Activated T-helper 2 cell treated with anti-CD3 and anti-CD28 coated beads, Interferon-gamma antibody, Interleukin-2, Interleukin-4, amounts not matched to agents 10 μg/mL and 5 μg/mL and 100 μg/mL, durations not matched to agents 14 hours and 24 hours and 36 hours (primary cell): ENCODE measurements at regions not wholly inside any gene's neighbourhood (a gene's known extent, or its start where the extent isn't known, plus 50 kb on each side); places are given as distances from the start of the nearest gene placed in this dataset.
"Not testable (repeated sequence)": the region's sequence is repeated elsewhere in the genome, so short reads cannot be mapped to it uniquely, and the experiment has no call there.

ENCODE experiments used
- DNase-seq: peaks from one replicate; pipeline ENCODE4 v3.0.0; 2021; ENCODE audit warnings: low spot score
- H3K27ac Mint-ChIP-seq: one replicate; pipeline ENCODE4 v1.8.0; 2021; ENCODE audit warnings: mixed read lengths
- H3K27me3 Mint-ChIP-seq: one replicate; pipeline ENCODE4 v1.8.0; 2021; ENCODE audit warnings: low read depth, mixed read lengths
- H3K36me3 Mint-ChIP-seq: one replicate; pipeline ENCODE4 v1.8.0; 2021; ENCODE audit warnings: low read depth, mixed read lengths
- H3K4me1 Mint-ChIP-seq: one replicate; pipeline ENCODE4 v1.8.0; 2021; ENCODE audit warnings: low read depth, mixed read lengths
- H3K4me3 Mint-ChIP-seq: one replicate; pipeline ENCODE4 v1.8.0; 2021; ENCODE audit warnings: low read depth, mild to moderate bottlenecking, moderate library complexity, mixed read lengths
- H3K9me3 Mint-ChIP-seq: one replicate; pipeline ENCODE4 v1.8.0; 2021; ENCODE audit warnings: mixed read lengths
- intact Hi-C: fragments of 100-400 bp; cut with micrococcal nuclease; formaldehyde crosslinking; loops from one replicate; pipeline ENCODE4 v1.15.1; 2023

DNA sequence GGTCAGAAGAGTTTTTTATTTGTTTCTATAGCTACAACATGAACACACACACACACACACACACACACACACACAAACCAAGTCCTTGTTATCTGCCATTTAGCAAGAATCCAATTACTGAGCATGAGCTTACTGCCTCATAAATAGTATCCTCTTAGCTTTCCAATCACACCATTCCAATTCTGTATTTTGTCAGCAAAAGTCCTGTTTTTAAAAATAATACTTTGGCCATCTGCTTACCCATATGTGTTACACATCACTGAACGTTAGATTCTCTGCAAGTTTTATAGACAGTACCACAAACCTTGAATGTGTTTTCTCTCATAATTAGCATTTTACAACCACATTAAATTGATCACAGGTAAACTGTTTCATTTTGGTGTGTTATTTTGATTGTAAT, 1905.4 kb upstream of the FLRT2 start:
- H3K9me3 Mint-ChIP-seq: peaks cover 32% of the 10 kb centered on the region
- intact Hi-C loops: no loop called here
- H3K27ac Mint-ChIP-seq: no peak overlapping the region
- H3K4me1 Mint-ChIP-seq: no peaks in the 10 kb centered on the region
- DNase-seq: no peak
- H3K27me3 Mint-ChIP-seq: no peaks in the 10 kb centered on the region
- no peak overlapping the region for H3K4me3 Mint-ChIP-seq
- H3K36me3 Mint-ChIP-seq: no peaks in the 10 kb centered on the region

DNA sequence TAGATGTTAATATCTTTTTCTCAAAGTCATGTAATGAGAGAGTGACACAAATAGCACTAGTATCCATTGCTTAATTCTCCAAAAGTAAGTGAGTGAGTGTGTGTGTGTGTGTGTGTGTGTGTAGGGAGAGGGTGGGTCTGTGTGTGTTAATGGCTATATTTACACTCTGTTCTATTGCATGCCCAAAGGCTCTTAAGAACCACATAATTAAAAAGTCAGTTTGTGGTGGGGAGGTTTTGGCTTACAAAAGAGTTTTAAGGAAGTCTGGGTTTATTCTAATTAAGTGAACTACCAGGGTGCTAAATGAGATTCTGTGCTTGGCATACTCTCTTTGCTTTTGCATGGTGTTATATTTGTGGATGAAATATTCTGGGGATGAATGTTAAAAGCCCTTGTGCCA, 1897.6 kb upstream of the FLRT2 start:
- Mint-ChIP-seq H3K27me3 (no peaks in the 10 kb centered on the region), H3K4me3 (no peak overlapping the region), H3K27ac (no peak overlapping the region), H3K9me3 (peaks cover 38% of the 10 kb centered on the region), H3K4me1 (no peaks in the 10 kb centered on the region), H3K36me3 (no peaks in the 10 kb centered on the region)
- no peak for DNase-seq
- intact Hi-C loops: no loop called here

DNA sequence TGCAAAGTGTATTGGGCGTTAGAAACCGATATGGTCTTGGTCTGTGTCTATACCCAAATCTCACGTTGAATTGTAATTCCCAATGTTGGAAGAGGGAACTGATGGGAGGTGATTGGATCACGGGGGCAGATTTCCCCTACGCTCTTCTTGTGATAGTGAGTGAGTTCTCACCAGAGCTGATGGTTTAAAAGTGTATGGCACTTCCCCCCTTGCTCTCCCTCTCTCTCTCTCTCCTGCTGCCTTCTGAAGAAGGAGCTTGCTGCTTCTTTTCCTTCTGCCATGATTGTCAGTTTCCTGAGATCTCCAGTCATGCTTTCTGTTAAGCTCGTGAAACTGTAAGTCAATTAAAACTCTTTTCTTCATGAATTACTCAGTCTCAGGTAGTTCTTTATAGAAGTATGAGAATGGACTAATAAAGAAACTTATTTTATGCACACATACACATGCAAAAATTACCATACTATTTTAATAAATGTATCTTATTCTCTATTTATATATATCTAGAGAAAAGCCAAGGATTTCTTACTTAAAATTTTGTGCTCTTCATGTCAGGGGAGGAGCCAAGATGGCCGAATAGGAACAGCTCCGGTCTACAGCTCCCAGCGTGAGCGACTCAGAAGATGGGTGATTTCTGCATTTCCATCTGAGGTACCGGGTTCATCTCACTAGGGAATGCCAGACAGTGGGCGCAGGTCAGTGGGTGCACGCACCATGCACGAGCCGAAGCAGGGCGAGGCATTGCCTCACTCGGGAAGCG, 1891.0 kb upstream of the FLRT2 start:
- Mint-ChIP-seq H3K9me3 (peaks cover 24% of the 10 kb centered on the region), H3K36me3 (no peaks in the 10 kb centered on the region), H3K27ac (no peak overlapping the region), H3K4me1 (no peaks in the 10 kb centered on the region), H3K4me3 (no peak overlapping the region), H3K27me3 (no peaks in the 10 kb centered on the region)
- no peak for DNase-seq
- intact Hi-C loops: no loop called here

DNA sequence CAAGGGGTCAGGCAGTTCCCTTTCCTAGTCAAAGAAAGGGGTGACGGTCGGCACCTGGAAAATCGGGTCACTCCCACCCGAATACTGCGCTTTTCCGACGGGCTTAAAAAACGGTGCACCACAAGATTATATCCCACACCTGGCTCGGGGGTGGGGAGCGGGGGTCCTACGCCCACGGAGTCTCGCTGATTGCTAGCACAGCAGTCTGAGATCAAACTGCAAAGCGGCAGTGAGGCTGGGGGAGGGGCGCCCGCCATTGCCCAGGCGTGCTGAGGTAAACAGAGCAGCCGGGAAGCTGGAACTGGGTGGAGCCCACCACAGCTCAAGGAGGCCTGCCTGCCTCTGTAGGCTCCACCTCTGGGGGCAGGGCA, 1890.5 kb upstream of the FLRT2 start:
- DNase-seq, H3K4me1 Mint-ChIP-seq, H3K36me3 Mint-ChIP-seq, intact Hi-C loops, H3K27me3 Mint-ChIP-seq, H3K4me3 Mint-ChIP-seq, H3K27ac Mint-ChIP-seq: not testable (repeated sequence)
- H3K9me3 Mint-ChIP-seq: peaks cover 22% of the 10 kb centered on the region

DNA sequence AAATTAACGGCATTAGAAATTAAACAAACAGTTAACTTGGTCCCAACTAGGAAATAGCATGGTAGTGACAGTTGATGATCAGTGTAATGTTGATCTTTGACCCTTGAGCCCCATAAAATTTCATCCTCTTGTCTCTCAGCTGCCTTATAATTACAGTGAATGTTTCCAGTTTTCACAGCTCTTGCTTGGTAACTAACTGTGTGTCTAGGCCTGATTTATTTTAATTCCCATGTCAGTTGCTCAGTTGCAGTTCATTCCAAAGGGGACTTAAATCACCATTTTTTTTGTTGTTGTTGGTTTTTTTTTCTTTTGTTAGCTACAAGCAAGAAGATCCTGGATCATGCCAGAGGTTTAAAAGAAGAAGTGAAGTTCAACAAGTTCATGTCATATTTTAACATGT, 1883.7 kb upstream of the FLRT2 start:
- no peaks in the 10 kb centered on the region for H3K36me3 Mint-ChIP-seq
- no peaks in the 10 kb centered on the region for H3K27me3 Mint-ChIP-seq
- no peak for DNase-seq
- no peak overlapping the region for H3K4me3 Mint-ChIP-seq
- intact Hi-C loops: no loop called here
- no peaks in the 10 kb centered on the region for H3K4me1 Mint-ChIP-seq
- H3K9me3 Mint-ChIP-seq: peaks cover 24% of the 10 kb centered on the region
- no peak overlapping the region for H3K27ac Mint-ChIP-seq

DNA sequence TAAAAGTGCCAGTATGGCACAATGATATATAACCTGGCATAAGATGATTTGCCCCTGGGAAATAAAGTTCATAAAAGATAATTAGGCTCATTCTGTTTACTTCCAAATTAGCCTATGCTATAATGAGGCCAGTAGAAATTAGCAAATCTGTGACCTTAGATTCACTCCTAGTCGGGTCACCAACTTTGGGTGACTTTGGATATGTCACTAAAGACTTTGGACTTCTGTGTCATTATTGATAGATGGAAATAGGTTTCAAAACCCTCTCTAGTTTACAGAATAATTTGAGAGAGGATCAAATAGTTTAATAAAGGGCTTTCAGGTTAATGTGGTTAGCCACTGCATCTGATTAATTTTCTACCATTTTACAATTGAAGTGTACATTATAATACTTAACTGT, 1869.3 kb upstream of the FLRT2 start:
- H3K27me3 Mint-ChIP-seq: no peaks in the 10 kb centered on the region
- intact Hi-C loops: no loop called here
- H3K9me3 Mint-ChIP-seq: peaks cover 47% of the 10 kb centered on the region
- H3K4me3 Mint-ChIP-seq: no peak overlapping the region
- no peak for DNase-seq
- no peak overlapping the region for H3K27ac Mint-ChIP-seq
- no peaks in the 10 kb centered on the region for H3K4me1 Mint-ChIP-seq
- no peaks in the 10 kb centered on the region for H3K36me3 Mint-ChIP-seq

DNA sequence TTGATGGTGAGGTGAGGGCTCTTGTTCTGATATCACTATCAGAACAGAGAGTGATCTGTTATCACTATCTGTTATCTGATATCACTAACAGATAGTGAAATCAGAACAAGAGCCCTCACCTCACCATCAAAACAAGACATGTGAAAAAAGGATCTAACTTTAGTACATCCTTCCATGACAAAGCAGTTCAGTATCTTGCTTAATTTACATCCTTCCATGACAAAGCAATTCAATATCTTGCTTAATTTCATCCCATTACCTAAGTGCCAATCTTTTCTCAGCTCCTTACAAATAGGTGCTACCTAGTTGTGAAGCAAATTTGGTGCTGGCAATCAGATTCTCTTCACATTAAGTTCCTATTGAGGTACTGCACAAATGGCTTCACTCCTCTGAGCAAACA, 1865.6 kb upstream of the FLRT2 start:
- H3K9me3 Mint-ChIP-seq: peaks cover 45% of the 10 kb centered on the region
- no peak overlapping the region for H3K4me3 Mint-ChIP-seq
- no peak for DNase-seq
- H3K36me3 Mint-ChIP-seq: no peaks in the 10 kb centered on the region
- no peak overlapping the region for H3K27ac Mint-ChIP-seq
- intact Hi-C loops: no loop called here
- H3K4me1 Mint-ChIP-seq: no peaks in the 10 kb centered on the region
- no peaks in the 10 kb centered on the region for H3K27me3 Mint-ChIP-seq

DNA sequence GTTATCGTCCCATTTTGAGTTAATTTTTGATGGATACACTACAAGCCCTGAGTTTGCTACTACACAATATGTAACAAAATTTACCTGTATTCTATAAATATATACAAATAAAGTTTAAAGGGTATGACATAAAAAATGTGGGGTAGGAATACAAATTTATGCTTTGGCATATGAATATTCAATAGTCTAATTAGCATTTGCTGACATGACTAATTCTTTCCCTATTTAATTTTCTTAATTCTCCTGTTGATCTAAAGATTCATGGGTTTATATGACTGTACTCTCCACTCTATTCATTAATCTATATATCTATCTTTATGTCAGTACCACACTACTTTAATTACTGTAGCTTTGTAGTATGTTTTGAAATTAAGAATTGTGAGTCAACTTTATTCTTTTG, 1840.7 kb upstream of the FLRT2 start:
- intact Hi-C loops: no loop called here
- no peak overlapping the region for H3K4me3 Mint-ChIP-seq
- no peaks in the 10 kb centered on the region for H3K36me3 Mint-ChIP-seq
- H3K9me3 Mint-ChIP-seq: peaks cover 13% of the 10 kb centered on the region
- no peaks in the 10 kb centered on the region for H3K27me3 Mint-ChIP-seq
- no peaks in the 10 kb centered on the region for H3K4me1 Mint-ChIP-seq
- no peak for DNase-seq
- no peak overlapping the region for H3K27ac Mint-ChIP-seq

DNA sequence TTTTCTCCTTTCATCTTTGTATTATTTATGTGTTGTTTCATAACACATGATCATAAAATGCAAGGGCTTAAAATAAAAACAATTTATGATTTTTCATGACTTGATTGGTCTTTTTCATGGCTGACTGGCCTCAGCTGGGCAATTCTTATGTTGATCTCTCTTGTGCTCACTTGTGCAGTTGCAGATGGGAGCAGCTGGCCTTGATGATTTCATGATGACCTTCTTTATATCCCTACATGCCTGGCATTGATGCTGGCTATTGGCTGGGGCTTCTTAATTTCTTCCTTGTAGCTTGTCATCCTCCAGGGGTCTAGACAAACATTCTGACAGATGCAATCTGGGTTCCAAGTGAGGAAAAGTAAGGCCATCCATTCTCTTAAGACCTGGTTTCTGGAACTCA, 1832.8 kb upstream of the FLRT2 start:
- no peaks in the 10 kb centered on the region for H3K27me3 Mint-ChIP-seq
- no peaks in the 10 kb centered on the region for H3K36me3 Mint-ChIP-seq
- intact Hi-C loops: no loop called here
- no peak overlapping the region for H3K27ac Mint-ChIP-seq
- DNase-seq: no peak
- H3K4me3 Mint-ChIP-seq: no peak overlapping the region
- H3K4me1 Mint-ChIP-seq: no peaks in the 10 kb centered on the region
- peaks cover 31% of the 10 kb centered on the region for H3K9me3 Mint-ChIP-seq

DNA sequence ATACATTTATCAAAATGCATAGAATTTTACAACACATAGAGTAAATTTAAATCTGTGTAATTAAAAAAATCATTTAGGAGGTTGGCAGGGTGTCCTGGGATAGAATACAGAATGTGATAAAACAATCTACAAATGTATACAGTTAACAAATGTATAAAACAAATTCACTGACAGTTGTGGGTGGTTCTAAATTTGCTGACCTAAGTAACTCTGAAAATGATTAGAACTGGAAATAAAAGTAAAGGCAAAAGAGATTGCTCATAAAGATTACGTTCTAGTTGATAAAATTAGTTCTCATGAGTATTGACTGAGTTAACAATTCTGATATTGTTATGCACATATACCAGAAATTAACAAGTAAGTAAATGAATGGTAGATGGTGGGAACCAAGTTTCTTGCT, 1827.3 kb upstream of the FLRT2 start:
- Mint-ChIP-seq H3K4me3 (no peak overlapping the region), H3K36me3 (no peaks in the 10 kb centered on the region), H3K27me3 (no peaks in the 10 kb centered on the region), H3K4me1 (no peaks in the 10 kb centered on the region), H3K27ac (no peak overlapping the region), H3K9me3 (peaks cover 37% of the 10 kb centered on the region)
- DNase-seq: no peak
- intact Hi-C loops: no loop called here

DNA sequence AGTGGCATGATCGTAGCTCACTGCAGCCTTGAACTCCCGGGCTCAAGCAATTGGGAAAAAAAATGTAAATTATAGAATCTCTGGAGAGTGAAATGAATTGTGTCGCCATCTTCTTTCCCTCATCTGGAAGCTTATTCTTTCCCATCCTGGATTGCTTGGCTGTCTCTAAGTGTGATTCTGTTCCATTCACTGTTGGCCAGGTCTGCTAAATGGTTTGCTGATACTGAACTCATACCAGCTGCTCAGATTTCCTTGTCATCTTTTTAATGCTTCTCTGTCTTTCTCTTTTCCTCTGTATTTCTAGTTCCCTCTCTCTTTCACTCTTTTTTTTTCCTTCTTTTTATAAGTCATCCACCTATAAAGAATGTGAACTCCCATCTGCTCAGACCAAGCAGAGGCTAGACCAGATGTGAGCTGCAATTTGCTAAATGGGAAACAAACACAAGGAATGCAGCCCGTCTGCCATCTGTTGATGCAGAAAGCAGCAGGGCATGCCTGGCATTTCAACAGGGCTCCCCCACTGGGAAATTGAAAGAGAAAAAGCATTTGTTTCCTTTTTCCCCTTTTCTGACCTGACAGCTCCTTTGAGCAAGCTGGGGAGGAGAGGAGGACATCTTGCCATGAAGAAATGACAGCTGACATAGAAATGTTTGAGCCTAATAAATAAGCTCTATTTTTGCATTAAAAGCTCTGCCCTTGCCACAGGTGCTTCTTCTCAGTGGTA, 1823.6 kb upstream of the FLRT2 start:
- H3K4me1 Mint-ChIP-seq: no peaks in the 10 kb centered on the region
- H3K27me3 Mint-ChIP-seq: no peaks in the 10 kb centered on the region
- no peak for DNase-seq
- intact Hi-C loops: no loop called here
- H3K36me3 Mint-ChIP-seq: no peaks in the 10 kb centered on the region
- peaks cover 17% of the 10 kb centered on the region for H3K9me3 Mint-ChIP-seq
- no peak overlapping the region for H3K4me3 Mint-ChIP-seq
- no peak overlapping the region for H3K27ac Mint-ChIP-seq

DNA sequence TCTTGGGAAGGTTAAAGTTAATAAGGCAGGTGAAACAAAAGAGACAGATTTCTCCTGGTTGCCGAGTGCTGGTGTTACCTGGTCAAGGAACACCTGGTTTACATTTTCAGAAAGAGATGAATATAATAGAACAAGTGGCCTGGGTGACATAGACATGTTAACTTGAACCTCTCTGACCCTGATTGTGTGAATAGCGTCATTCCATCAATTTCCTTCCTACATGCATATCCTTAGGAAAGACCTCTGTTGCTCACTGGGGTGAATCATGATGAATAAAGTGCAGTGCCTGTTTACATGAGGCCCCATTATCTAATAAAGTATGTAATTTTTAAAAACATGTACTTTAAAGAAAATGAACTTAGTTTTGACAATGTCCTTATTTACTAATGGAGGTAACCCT, 1822.9 kb upstream of the FLRT2 start:
- H3K27me3 Mint-ChIP-seq: no peaks in the 10 kb centered on the region
- no peak for DNase-seq
- no peaks in the 10 kb centered on the region for H3K36me3 Mint-ChIP-seq
- no peaks in the 10 kb centered on the region for H3K4me1 Mint-ChIP-seq
- H3K9me3 Mint-ChIP-seq: peaks cover 17% of the 10 kb centered on the region
- intact Hi-C loops: no loop called here
- no peak overlapping the region for H3K27ac Mint-ChIP-seq
- H3K4me3 Mint-ChIP-seq: no peak overlapping the region

DNA sequence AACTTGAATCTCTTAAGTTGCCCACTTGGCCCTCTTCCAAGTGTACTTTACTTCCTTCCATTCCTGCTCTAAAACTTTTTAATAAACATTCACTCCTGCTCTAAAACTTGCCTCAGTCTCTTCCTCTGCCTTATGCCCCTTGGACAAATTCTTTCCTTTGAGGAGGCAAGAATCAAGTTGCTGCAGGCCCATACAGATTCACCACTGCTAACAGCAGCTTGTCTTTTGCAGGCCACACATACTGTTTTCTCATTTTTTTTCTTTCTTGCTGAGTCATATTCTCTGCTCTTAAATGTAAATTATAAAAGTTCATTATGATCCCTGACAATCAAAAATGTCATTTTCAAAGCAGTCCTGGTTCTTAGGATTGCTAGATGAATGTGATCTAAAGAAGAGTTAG, 1820.8 kb upstream of the FLRT2 start:
- DNase-seq: no peak
- Mint-ChIP-seq H3K27me3 (no peaks in the 10 kb centered on the region), H3K4me3 (no peak overlapping the region), H3K36me3 (no peaks in the 10 kb centered on the region), H3K4me1 (no peaks in the 10 kb centered on the region), H3K9me3 (peaks cover 14% of the 10 kb centered on the region), H3K27ac (no peak overlapping the region)
- intact Hi-C loops: no loop called here
